ENCODE measurements at regions not wholly inside any gene's neighbourhood (a gene's known extent, or its start where the extent isn't known, plus 50 kb on each side); places are given as distances from the start of the nearest gene placed in this dataset.

DNA sequence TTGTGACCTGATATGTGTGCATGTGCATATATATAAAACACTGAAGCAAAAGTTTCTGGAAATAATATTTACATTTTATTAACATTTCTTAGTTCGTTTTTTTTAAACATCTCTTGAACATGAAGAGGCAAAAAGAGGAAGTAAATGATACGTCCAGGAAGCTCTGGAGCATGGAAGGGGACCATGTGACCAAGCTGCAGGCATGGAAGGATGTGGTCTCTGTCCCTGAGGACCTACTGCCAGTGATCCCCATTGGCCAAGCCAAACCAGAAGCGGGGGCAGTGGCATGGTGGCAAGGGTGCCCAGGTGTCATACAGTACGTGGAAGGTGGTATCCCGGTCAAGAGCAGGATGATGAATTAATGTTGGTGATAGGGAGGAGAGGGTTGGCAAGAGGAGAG lies 268.3 kb upstream of the PROX1 start:
- Histone ChIP-seq H3K27ac (ENCODE audit: low read depth, low read length, poor library complexity, severe bottlenecking) (no peak overlapping the region), H4K20me1 (ENCODE audit: insufficient read depth, low read length) (no peaks in the 10 kb centered on the region), H3K27me3 (ENCODE audit: insufficient read depth, low read length) (no peaks in the 10 kb centered on the region), H3F3A (ENCODE audit: insufficient read depth, low read length) (no peaks in the 10 kb centered on the region), H3K4me3 (ENCODE audit: low read depth, low read length, poor library complexity, severe bottlenecking) (no peak overlapping the region), H3K4me1 (ENCODE audit: insufficient read depth, low read length, severe bottlenecking) (no peaks in the 10 kb centered on the region), H3K79me2 (ENCODE audit: insufficient read depth, low read length) (no peaks in the 10 kb centered on the region), H3K9me3 (ENCODE audit: low read length) (no peaks in the 10 kb centered on the region), H3K36me3 (ENCODE audit: insufficient read depth, low read length) (no peaks in the 10 kb centered on the region), H2AFZ (ENCODE audit: low read length) (no peak overlapping the region), H3K9me2 (ENCODE audit: low read depth, low read length) (no peaks in the 10 kb centered on the region), H3K9ac (ENCODE audit: low read length) (no peak overlapping the region), H3K4me2 (ENCODE audit: low read length) (no peak overlapping the region)
- no peak for TF ChIP-seq EZH2 (IDR thresholded peaks at IDR 0.05; ENCODE audit: borderline replicate concordance, low read length)
- TF ChIP-seq, protein P1, sequence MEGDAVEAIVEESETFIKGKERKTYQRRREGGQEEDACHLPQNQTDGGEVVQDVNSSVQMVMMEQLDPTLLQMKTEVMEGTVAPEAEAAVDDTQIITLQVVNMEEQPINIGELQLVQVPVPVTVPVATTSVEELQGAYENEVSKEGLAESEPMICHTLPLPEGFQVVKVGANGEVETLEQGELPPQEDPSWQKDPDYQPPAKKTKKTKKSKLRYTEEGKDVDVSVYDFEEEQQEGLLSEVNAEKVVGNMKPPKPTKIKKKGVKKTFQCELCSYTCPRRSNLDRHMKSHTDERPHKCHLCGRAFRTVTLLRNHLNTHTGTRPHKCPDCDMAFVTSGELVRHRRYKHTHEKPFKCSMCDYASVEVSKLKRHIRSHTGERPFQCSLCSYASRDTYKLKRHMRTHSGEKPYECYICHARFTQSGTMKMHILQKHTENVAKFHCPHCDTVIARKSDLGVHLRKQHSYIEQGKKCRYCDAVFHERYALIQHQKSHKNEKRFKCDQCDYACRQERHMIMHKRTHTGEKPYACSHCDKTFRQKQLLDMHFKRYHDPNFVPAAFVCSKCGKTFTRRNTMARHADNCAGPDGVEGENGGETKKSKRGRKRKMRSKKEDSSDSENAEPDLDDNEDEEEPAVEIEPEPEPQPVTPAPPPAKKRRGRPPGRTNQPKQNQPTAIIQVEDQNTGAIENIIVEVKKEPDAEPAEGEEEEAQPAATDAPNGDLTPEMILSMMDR (IDR thresholded peaks at IDR 0.05; ENCODE audit: low read length): no peak

DNA sequence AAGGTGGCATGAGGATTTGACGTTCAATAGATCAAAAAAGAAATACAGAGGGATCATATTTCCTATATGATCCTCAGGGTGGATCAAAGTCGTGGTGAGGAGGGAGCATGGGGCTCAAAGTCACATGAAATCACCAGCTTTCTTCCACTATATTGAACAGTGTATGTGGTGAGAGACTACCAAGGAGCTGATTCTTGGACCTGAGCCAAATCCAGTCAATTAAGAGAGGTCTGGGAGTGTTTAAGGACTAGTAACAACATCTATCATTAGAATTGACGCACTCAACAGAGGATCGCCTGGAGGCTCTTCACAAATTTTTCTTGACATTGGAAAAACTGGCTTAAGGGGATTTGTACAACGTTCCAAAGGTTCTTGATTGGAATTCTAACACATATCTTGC lies 267.7 kb upstream of the PROX1 start:
- Histone ChIP-seq H3K27ac (ENCODE audit: low read depth, low read length, poor library complexity, severe bottlenecking) (no peak overlapping the region), H2AFZ (ENCODE audit: low read length) (no peak overlapping the region), H3K79me2 (ENCODE audit: insufficient read depth, low read length) (no peaks in the 10 kb centered on the region), H3K4me3 (ENCODE audit: low read depth, low read length, poor library complexity, severe bottlenecking) (no peak overlapping the region), H3K9ac (ENCODE audit: low read length) (no peak overlapping the region), H3K36me3 (ENCODE audit: insufficient read depth, low read length) (no peaks in the 10 kb centered on the region), H3K27me3 (ENCODE audit: insufficient read depth, low read length) (no peaks in the 10 kb centered on the region), H3F3A (ENCODE audit: insufficient read depth, low read length) (no peaks in the 10 kb centered on the region), H3K4me1 (ENCODE audit: insufficient read depth, low read length, severe bottlenecking) (no peaks in the 10 kb centered on the region), H3K9me3 (ENCODE audit: low read length) (no peaks in the 10 kb centered on the region), H3K4me2 (ENCODE audit: low read length) (no peak overlapping the region), H4K20me1 (ENCODE audit: insufficient read depth, low read length) (no peaks in the 10 kb centered on the region), H3K9me2 (ENCODE audit: low read depth, low read length) (no peaks in the 10 kb centered on the region)
- TF ChIP-seq, protein P1 (IDR thresholded peaks at IDR 0.05; ENCODE audit: low read length): no peak
- no peak for TF ChIP-seq EZH2 (IDR thresholded peaks at IDR 0.05; ENCODE audit: borderline replicate concordance, low read length)

DNA sequence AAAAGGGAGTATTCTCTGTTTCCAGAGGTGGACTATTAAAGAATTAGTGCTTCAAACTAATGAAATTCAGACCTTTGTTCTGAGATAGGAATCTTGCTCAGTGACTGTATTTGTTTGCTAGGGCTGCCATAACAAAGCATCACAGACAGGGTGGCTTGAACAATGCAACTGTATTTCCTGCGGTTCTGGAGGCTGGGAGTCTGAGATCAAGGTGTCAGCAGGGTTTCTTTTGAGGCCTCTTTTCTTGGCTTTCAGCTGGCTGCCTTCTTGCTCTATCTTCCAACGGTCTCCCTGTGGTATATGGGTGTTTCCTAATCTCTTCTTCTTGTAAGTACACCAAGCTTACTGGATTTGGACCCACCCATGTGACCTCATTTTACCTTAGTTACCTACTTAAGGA lies 264.6 kb upstream of the PROX1 start:
- H4K20me1 ChIP-seq (ENCODE audit: insufficient read depth, low read length): no peaks in the 10 kb centered on the region
- H3K36me3 ChIP-seq (ENCODE audit: insufficient read depth, low read length): no peaks in the 10 kb centered on the region
- H3K4me3 ChIP-seq (ENCODE audit: low read depth, low read length, poor library complexity, severe bottlenecking): no peak overlapping the region
- no peak for TF ChIP-seq EZH2 (IDR thresholded peaks at IDR 0.05; ENCODE audit: borderline replicate concordance, low read length)
- TF ChIP-seq, protein P1 (IDR thresholded peaks at IDR 0.05; ENCODE audit: low read length): no peak
- H3K4me2 ChIP-seq (ENCODE audit: low read length): no peak overlapping the region
- H3K9me3 ChIP-seq (ENCODE audit: low read length): no peaks in the 10 kb centered on the region
- no peak overlapping the region for H3K27ac ChIP-seq (ENCODE audit: low read depth, low read length, poor library complexity, severe bottlenecking)
- H3K4me1 ChIP-seq (ENCODE audit: insufficient read depth, low read length, severe bottlenecking): no peaks in the 10 kb centered on the region
- no peak overlapping the region for H2AFZ ChIP-seq (ENCODE audit: low read length)
- no peaks in the 10 kb centered on the region for H3K27me3 ChIP-seq (ENCODE audit: insufficient read depth, low read length)
- no peaks in the 10 kb centered on the region for H3K9me2 ChIP-seq (ENCODE audit: low read depth, low read length)
- H3K9ac ChIP-seq (ENCODE audit: low read length): no peak overlapping the region
- H3K79me2 ChIP-seq (ENCODE audit: insufficient read depth, low read length): no peaks in the 10 kb centered on the region
- no peaks in the 10 kb centered on the region for H3F3A ChIP-seq (ENCODE audit: insufficient read depth, low read length)

Measured in OCI-LY1 (cell line).